ENCODE measurements at regions not wholly inside any gene's neighbourhood (a gene's known extent, or its start where the extent isn't known, plus 50 kb on each side); places are given as distances from the start of the nearest gene placed in this dataset.

GRCh38 chr10:65765006-65765541 is 1160.8 kb upstream of the LRRTM3 start:
- Mint-ChIP-seq H3K4me3 (no peak overlapping the region), H3K36me3 (ENCODE audit: low read depth) (no peaks in the 10 kb centered on the region), H3K9me3 (peaks cover 9% of the 10 kb centered on the region), H3K4me1 (no peaks in the 10 kb centered on the region), H3K27ac (no peak overlapping the region), H3K27me3 (no peaks in the 10 kb centered on the region)
- TF ChIP-seq CTCF (IDR thresholded peaks at IDR 0.05), result no peak
- ATAC-seq (ENCODE audit: low read depth), result no peak
- POLR2A ChIA-PET, result no interaction called here
- DNase-seq, result no peak
- intact Hi-C loops (cut with micrococcal nuclease), result no loop called here
- CTCF ChIA-PET, result no interaction called here

GRCh38 chr10:65769828-65770227 is 1156.0 kb upstream of the LRRTM3 start:
- no peak for TF ChIP-seq CTCF (IDR thresholded peaks at IDR 0.05)
- Mint-ChIP-seq H3K36me3 (ENCODE audit: low read depth) (no peaks in the 10 kb centered on the region), H3K27ac (no peak overlapping the region), H3K4me3 (no peak overlapping the region), H3K4me1 (no peaks in the 10 kb centered on the region), H3K9me3 (no peaks in the 10 kb centered on the region), H3K27me3 (no peaks in the 10 kb centered on the region)
- POLR2A ChIA-PET, result no interaction called here
- intact Hi-C loops (cut with micrococcal nuclease), result no loop called here
- no peak for DNase-seq
- no peak for ATAC-seq (ENCODE audit: low read depth)
- CTCF ChIA-PET, result no interaction called here

GRCh38 chr10:65778753-65779152 is 1147.1 kb upstream of the LRRTM3 start:
- H3K9me3 Mint-ChIP-seq, result peaks cover 2% of the 10 kb centered on the region
- H3K36me3 Mint-ChIP-seq (ENCODE audit: low read depth), result no peaks in the 10 kb centered on the region
- no peak overlapping the region for H3K4me3 Mint-ChIP-seq
- ATAC-seq (ENCODE audit: low read depth) (no peak), DNase-seq (no peak)
- no peaks in the 10 kb centered on the region for H3K4me1 Mint-ChIP-seq
- CTCF ChIA-PET, result no interaction called here
- no peak for TF ChIP-seq CTCF (IDR thresholded peaks at IDR 0.05)
- POLR2A ChIA-PET, result no interaction called here
- intact Hi-C loops (cut with micrococcal nuclease), result no loop called here
- no peaks in the 10 kb centered on the region for H3K27me3 Mint-ChIP-seq
- H3K27ac Mint-ChIP-seq, result no peak overlapping the region

- no peak for TF ChIP-seq CTCF (IDR thresholded peaks at IDR 0.05)
- H3K36me3 Mint-ChIP-seq (ENCODE audit: low read depth), result no peaks in the 10 kb centered on the region
- H3K9me3 Mint-ChIP-seq, result peaks cover 2% of the 10 kb centered on the region
- no peaks in the 10 kb centered on the region for H3K27me3 Mint-ChIP-seq
- POLR2A ChIA-PET, result no interaction called here
- CTCF ChIA-PET, result no interaction called here
- H3K4me3 Mint-ChIP-seq, result no peak overlapping the region
- no peaks in the 10 kb centered on the region for H3K4me1 Mint-ChIP-seq
- DNase-seq, result no peak
- no peak overlapping the region for H3K27ac Mint-ChIP-seq
- intact Hi-C loops (cut with micrococcal nuclease), result no loop called here
- no peak for ATAC-seq (ENCODE audit: low read depth)
These were observed 1145.9 kb upstream of the LRRTM3 start for GRCh38 chr10:65779985-65780384.

- no peaks in the 10 kb centered on the region for H3K4me1 Mint-ChIP-seq
- DNase-seq (no peak), ATAC-seq (ENCODE audit: low read depth) (no peak)
- intact Hi-C loops (cut with micrococcal nuclease), result no loop called here
- H3K36me3 Mint-ChIP-seq (ENCODE audit: low read depth), result no peaks in the 10 kb centered on the region
- no peak overlapping the region for H3K4me3 Mint-ChIP-seq
- no peaks in the 10 kb centered on the region for H3K27me3 Mint-ChIP-seq
- no peak for TF ChIP-seq CTCF (IDR thresholded peaks at IDR 0.05)
- no peak overlapping the region for H3K27ac Mint-ChIP-seq
- CTCF ChIA-PET, result no interaction called here
- POLR2A ChIA-PET, result no interaction called here
- H3K9me3 Mint-ChIP-seq, result no peaks in the 10 kb centered on the region
These were observed 1139.6 kb upstream of the LRRTM3 start for GRCh38 chr10:65786279-65786678.
